ENCODE measurements at regions not wholly inside any gene's neighbourhood (a gene's known extent, or its start where the extent isn't known, plus 50 kb on each side); places are given as distances from the start of the nearest gene placed in this dataset.

DNA sequence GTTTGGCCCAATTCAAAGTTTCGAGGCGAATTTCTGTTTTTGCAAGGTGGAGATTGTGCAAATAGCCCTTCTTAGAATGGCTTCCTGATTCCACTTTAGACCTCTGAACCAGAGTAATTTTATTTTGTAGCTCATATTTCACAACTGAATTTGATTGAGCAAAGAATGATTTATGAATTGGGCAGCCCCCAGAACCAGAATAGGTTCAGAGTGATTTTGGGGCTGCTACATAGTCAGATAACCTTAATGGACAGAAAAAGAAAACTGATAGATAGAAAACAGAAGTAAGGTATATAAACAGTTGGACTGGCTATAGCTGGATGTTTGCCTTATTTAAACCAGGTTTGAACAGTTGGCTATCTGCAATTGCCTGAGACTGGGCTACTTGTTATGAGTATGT lies 156.6 kb downstream of the YIPF5 start:
- TF ChIP-seq EZH2 (IDR thresholded peaks at IDR 0.05): no peak
- TF ChIP-seq FOXP2 (optimal IDR thresholded peaks at IDR 0.05; ENCODE audit: control extremely low read depth, extremely low read length, insufficient read depth): no peak
